ENCODE measurements at regions not wholly inside any gene's neighbourhood (a gene's known extent, or its start where the extent isn't known, plus 50 kb on each side); places are given as distances from the start of the nearest gene placed in this dataset.
A peak's percentile ranks its signal among the peaks of the same experiment; 100 is the strongest.

GRCh38 chr12:107369006-107369405 lies 275.7 kb upstream of the CRY1 start:
- no peak for DNase-seq (ENCODE audit: low read depth, low spot score)

DNA sequence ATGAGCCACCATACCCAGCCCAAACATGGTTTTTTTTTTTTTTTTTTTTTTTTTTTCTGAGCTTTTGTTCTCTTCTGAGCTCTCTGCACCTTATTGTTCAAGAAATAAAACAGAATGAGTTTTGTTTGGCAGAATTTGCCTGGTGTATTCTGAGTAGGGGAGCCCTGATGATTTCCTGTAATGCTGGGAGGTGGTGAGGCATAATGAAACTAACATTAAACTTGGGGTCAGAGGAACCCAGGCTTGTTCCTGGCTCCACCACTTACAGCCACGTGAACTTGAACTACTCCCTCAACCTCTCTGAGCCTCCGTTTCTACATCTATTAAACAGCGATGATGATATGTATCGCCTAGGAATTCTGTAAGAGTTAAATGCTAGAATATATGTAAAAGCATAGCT lies 276.3 kb upstream of the CRY1 start:
- DNase-seq (ENCODE audit: low read depth, low spot score): no peak

DNA sequence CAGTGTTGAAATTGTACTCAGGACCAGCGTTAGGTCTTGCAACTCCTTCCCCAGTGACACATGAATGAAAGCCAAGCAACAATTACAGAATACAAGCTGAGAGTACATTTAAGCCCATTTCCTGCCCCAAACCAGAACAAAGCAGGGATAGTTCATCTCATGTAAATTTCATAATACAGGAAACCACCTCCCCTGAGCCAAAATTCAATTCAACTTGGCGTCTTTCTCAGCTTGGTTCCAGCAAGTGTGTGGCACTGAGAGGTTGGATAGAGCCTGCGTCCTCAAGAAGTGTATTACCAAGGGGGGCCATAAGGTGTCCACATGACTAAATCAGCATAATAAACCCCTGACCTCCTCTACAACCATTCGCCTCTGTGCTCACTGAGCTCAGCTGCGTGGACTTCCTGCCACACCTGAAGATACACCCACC lies 278.9 kb upstream of the CRY1 start:
- DNase-seq (ENCODE audit: low read depth, low spot score): no peak

DNA sequence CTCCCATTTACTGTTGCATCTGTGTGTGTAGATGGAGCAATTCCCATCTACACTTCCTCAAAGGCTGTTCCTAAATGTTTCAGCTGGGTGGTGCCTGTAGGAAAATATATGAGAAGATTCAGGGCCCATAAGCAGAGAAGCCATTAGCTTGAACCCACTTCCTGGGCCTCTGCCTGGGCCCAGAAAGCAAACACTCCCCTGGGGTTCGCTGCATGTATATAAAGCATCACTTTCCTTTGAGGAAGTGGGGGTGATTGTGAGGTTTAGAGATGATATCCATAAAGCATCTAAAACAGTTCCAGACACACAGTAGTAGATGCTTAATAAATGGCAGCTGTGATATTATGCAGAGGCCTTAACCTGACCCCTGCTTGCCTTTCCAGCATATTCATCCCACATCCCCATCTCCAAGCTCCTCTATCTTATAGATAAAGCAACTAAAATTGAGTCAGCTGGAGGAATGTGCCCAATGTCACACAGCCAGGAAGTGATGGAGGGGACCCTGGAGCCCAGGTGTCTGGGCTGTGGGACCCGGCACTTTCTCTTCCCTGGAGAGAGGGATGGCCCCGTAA lies 280.0 kb upstream of the CRY1 start:
- DNase-seq (ENCODE audit: low read depth, low spot score): no peak

- DNase-seq (ENCODE audit: low read depth, low spot score): no peak
These were observed 281.0 kb upstream of the CRY1 start for GRCh38 chr12:107374161-107374840.

GRCh38 chr12:107375231-107375630 lies 281.9 kb upstream of the CRY1 start:
- DNase-seq (ENCODE audit: low read depth, low spot score): no peak

GRCh38 chr12:107377596-107378385 lies 284.4 kb upstream of the CRY1 start:
- no peak for DNase-seq (ENCODE audit: low read depth, low spot score)

DNA sequence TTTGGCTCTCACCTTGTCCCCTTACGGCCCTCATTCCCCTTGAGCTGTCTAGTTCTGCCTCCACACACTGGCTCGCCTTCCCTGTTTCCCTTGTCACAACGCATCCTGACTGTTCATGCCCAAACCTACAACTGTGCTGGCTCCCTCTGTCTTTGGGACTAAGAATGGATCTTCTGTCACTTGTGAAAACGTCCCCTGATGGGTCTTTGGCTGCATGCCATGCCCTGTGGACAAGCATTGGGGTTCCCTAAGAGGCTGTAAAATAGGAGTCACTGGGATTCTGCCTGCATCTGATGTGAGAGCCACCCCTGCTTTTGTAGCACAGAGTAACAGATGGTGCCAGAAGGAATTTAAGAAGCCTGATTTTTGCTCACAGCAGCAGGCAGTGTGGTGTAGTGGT lies 285.3 kb upstream of the CRY1 start:
- no peak for DNase-seq (ENCODE audit: low read depth, low spot score)

DNA sequence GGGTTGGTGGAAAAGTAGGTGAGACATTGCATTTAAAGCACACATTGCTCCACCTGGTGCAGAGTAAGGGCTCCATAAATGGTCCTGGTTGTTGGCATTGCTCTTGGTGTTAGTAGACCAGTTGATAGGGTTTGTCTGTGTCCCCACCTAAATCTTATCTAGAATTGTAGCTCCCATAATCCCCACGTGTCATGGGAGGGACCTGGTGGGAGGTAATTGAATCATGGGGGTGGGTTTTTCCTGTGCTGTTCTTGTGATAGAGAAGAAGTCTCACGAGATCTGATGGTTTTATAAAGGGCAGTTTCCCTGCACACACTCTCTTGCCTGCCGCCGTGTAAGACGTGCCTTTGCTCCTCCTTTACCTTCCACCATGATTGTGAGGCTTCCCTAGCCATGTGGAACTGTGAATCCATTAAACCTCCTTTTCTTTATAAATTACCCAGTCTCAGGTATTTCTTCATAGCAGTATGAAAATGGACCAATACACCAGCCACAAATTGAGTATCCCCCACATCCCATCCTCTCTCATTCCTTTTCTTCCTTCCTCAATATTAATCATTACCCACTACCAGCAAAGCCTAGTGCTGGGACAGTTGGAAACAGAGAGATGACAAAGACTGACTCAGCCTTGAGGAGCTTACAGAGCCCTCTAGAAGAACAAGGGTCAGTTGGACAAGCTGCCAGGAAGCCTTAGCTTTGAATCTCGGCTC lies 285.9 kb upstream of the CRY1 start:
- DNase-seq (ENCODE audit: low read depth, low spot score): peak; percentile 49

GRCh38 chr12:107379852-107380567 lies 286.7 kb upstream of the CRY1 start:
- DNase-seq (ENCODE audit: low read depth, low spot score): peak; percentile 70

- no peak for DNase-seq (ENCODE audit: low read depth, low spot score)
These were observed 291.3 kb upstream of the CRY1 start for GRCh38 chr12:107384645-107385044.

GRCh38 chr12:107385509-107385908 lies 292.2 kb upstream of the CRY1 start:
- DNase-seq (ENCODE audit: low read depth, low spot score): peak; percentile 53

- DNase-seq (ENCODE audit: low read depth, low spot score): no peak
These were observed 293.2 kb upstream of the CRY1 start for GRCh38 chr12:107386569-107386968.

GRCh38 chr12:107388263-107388662 lies 294.9 kb upstream of the CRY1 start:
- DNase-seq (ENCODE audit: low read depth, low spot score): no peak

- no peak for DNase-seq (ENCODE audit: low read depth, low spot score)
These were observed 295.2 kb upstream of the PWP1 start for GRCh38 chr12:107390414-107390813.

- DNase-seq (ENCODE audit: low read depth, low spot score): no peak
These were observed 292.4 kb upstream of the PWP1 start for GRCh38 chr12:107393043-107393717.

- no peak for DNase-seq (ENCODE audit: low read depth, low spot score)
These were observed 290.9 kb upstream of the PWP1 start for GRCh38 chr12:107394693-107395092.

DNA sequence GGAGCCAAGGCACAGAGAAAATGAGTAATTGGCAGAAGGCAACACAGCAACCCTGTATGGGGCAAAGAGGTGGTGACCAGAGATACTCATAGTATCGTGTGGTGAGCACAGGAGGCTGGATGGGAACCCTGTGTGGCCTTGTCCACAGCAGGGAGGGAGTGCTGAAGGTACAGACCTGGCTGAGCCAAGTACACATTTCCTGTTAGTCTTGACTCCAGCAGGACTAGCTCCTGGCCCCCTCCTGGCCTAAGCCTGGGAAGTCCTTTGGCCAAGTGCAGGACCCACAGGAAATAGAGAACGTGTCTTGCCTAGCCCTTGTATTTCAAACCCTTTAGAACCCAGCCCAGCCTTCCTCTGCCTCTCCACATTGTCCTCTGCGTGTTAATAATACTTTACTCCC lies 289.8 kb upstream of the PWP1 start:
- DNase-seq (ENCODE audit: low read depth, low spot score): no peak

GRCh38 chr12:107396991-107397390 lies 288.6 kb upstream of the PWP1 start:
- DNase-seq (ENCODE audit: low read depth, low spot score): peak; percentile 40

DNA sequence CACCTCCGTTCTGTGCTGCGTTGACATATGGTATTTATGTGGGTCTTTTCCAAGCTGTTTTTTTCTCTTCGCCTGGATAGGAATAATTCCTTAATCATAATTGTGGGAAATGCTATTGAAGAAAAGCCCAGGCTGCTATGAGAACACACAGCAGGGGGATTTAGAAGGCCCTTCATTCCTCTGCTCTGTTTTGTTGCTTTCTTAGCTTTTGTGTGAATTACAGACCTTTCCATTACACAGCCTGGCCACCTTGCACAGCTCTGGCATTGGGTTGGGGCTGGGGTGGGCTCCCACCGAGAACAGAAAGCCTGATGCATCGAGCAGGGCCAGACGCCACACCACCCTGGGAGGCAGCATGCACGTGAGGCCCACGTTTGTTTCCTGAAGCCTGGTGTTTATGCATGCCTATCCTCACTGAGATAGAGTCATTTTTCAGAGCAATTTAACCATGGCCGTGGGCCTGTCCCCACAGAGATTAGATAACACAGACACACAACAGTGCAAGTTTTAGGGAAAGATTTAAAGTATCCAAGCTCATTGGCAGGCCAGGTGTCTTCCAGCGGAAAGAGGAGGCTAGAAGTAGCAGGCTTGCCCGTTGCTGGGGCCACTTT lies 287.6 kb upstream of the PWP1 start:
- DNase-seq (ENCODE audit: low read depth, low spot score): peak; percentile 47

GRCh38 chr12:107399046-107399445 lies 286.6 kb upstream of the PWP1 start:
- peak; percentile 84 for DNase-seq (ENCODE audit: low read depth, low spot score)

Data from astrocyte of the hippocampus (primary cell).